A673 (cell line): ENCODE measurements at regions not wholly inside any gene's neighbourhood (a gene's known extent, or its start where the extent isn't known, plus 50 kb on each side); places are given as distances from the start of the nearest gene placed in this dataset.

Experiments used
- BruUV-seq: library from RNA; stranded (reverse); fragments of 400-500 nt; replicated peaks from 2 replicates; lab custom pipeline; 2021; lab: Mats Ljungman, UMichigan
- CTCF ChIA-PET: fragments of 300-600 bp; sonication (Branson Sonifier 250); formaldehyde crosslinking; loops from one replicate; lab custom pipeline; 2022; ENCODE audit warnings: antibody characterized with exemption; lab: Charles Lee
- POLR2A ChIA-PET: fragments of 300-600 bp; sonication (Branson Sonifier 250); formaldehyde crosslinking; loops from one replicate; lab custom pipeline; 2022; ENCODE audit warnings: antibody characterized with exemption; ENCODE audit not compliant: low non-redundant PET; lab: Charles Lee
- DNase-seq: peaks from one replicate; pipeline ENCODE4 v3.0.0-alpha.2; 2015; ENCODE audit warnings: low spot score
- H3K27ac ChIP-seq: fragments of 200-600 bp; sonication (generic); 2 replicates; pipeline ENCODE4 v1.5.1; 2016; ENCODE audit warnings: mixed run types, low read depth, mild to moderate bottlenecking, mixed read lengths, antibody characterized with exemption, low read length; ENCODE audit not compliant: poor library complexity, severe bottlenecking
- H3K27me3 ChIP-seq: fragments of 200-600 bp; sonication (generic); replicated peaks from 2 replicates; pipeline ENCODE4 v1.6.1; 2017; ENCODE audit warnings: mixed run types, low read depth, mild to moderate bottlenecking, mixed read lengths, antibody characterized with exemption, low read length; ENCODE audit not compliant: insufficient read depth, poor library complexity
- H3K36me3 ChIP-seq: fragments of 200-600 bp; sonication (generic); 2 replicates; pipeline ENCODE4 v1.6.1; 2016; ENCODE audit warnings: mixed run types, mild to moderate bottlenecking, mixed read lengths, antibody characterized with exemption, low read length; ENCODE audit not compliant: insufficient read depth, poor library complexity, severe bottlenecking
- H3K4me1 ChIP-seq: fragments of 200-600 bp; sonication (generic); 2 replicates; pipeline ENCODE4 v1.6.1; 2017; ENCODE audit warnings: mixed run types, mild to moderate bottlenecking, mixed read lengths, antibody characterized with exemption, low read length; ENCODE audit not compliant: insufficient read depth, poor library complexity, severe bottlenecking
- H3K4me3 ChIP-seq: fragments of 200-600 bp; sonication (generic); 2 replicates; pipeline ENCODE4 v1.5.1; 2016; ENCODE audit warnings: low read depth, mixed run types, mild to moderate bottlenecking, mixed read lengths, low read length; ENCODE audit not compliant: poor library complexity, severe bottlenecking
- H3K9me3 ChIP-seq: fragments of 200-600 bp; sonication (generic); 2 replicates; pipeline ENCODE4 v1.6.1; 2016; ENCODE audit warnings: mixed run types, low read depth, mild to moderate bottlenecking, mixed read lengths, antibody characterized with exemption, low read length; ENCODE audit not compliant: poor library complexity, severe bottlenecking
- CTCF ChIP-seq: fragments of 300-800, 200-600 bp; sonication (generic); conservative IDR thresholded peaks from 2 replicates; pipeline ENCODE4 v1.5.1; 2017; ENCODE audit warnings: low read depth, mild to moderate bottlenecking, antibody characterized with exemption, low read length, moderate library complexity, mixed read lengths
- EZH2 ChIP-seq: fragments of 200-600 bp; sonication (generic); IDR thresholded peaks from 2 replicates; pipeline ENCODE4 v1.6.1; 2017; ENCODE audit warnings: borderline replicate concordance, low read depth, mild to moderate bottlenecking, mixed read lengths, antibody characterized with exemption, low read length; ENCODE audit not compliant: poor library complexity, severe bottlenecking
- intact Hi-C: fragments of 100-400 bp; cut with micrococcal nuclease; formaldehyde crosslinking; loops from one replicate; pipeline ENCODE4 v1.10.0; 2022; ENCODE audit not compliant: unreplicated experiment

GRCh38 chr1:195105281-195105680 is 1503.0 kb downstream of the KCNT2 start:
- ChIA-PET POLR2A (no interaction called here), CTCF (no interaction called here)
- no peaks in the 10 kb centered on the region for H3K36me3 ChIP-seq
- no peak overlapping the region for H3K4me3 ChIP-seq
- no peaks in the 10 kb centered on the region for H3K27me3 ChIP-seq
- intact Hi-C loops, result no loop called here
- peaks cover 6% of the 10 kb centered on the region for H3K9me3 ChIP-seq
- H3K4me1 ChIP-seq, result no peaks in the 10 kb centered on the region
- no TSS peak for BruUV-seq
- TF ChIP-seq EZH2 (no peak), CTCF (no peak)
- no peak for DNase-seq
- no peak overlapping the region for H3K27ac ChIP-seq

- intact Hi-C loops, result no loop called here
Measured at GRCh38 chr1:195097316-195097715, 1510.9 kb downstream of the KCNT2 start.

GRCh38 chr1:195096051-195096521 is 1512.2 kb downstream of the KCNT2 start:
- no peaks in the 10 kb centered on the region for H3K9me3 ChIP-seq
- no TSS peak for BruUV-seq
- no peak for DNase-seq

More at GRCh38 chr1:195097316-195097715, 1510.9 kb downstream of the KCNT2 start:
- ChIA-PET POLR2A (no interaction called here), CTCF (no interaction called here)
- no peak overlapping the region for H3K27ac ChIP-seq
- TF ChIP-seq EZH2 (no peak), CTCF (no peak)
- H3K4me3 ChIP-seq, result no peak overlapping the region
- H3K27me3 ChIP-seq, result no peaks in the 10 kb centered on the region
- no peak for DNase-seq
- H3K36me3 ChIP-seq, result no peaks in the 10 kb centered on the region
- H3K9me3 ChIP-seq, result no peaks in the 10 kb centered on the region
- BruUV-seq, result no TSS peak
- no peaks in the 10 kb centered on the region for H3K4me1 ChIP-seq

More at GRCh38 chr1:195096051-195096521, 1512.2 kb downstream of the KCNT2 start:
- Histone ChIP-seq H3K27me3 (no peaks in the 10 kb centered on the region), H3K4me3 (no peak overlapping the region), H3K36me3 (no peaks in the 10 kb centered on the region), H3K27ac (no peak overlapping the region), H3K4me1 (no peaks in the 10 kb centered on the region)
- intact Hi-C loops, result no loop called here
- TF ChIP-seq EZH2 (no peak), CTCF (no peak)
- ChIA-PET POLR2A (interaction anchor here (0.8 kb wide), 1 partner anchor 31 kb away, joined by 6 read pairs; no protein-coding TSS in a partner anchor), CTCF (no interaction called here)
